ENCODE measurements at regions not wholly inside any gene's neighbourhood (a gene's known extent, or its start where the extent isn't known, plus 50 kb on each side); places are given as distances from the start of the nearest gene placed in this dataset.

DNA sequence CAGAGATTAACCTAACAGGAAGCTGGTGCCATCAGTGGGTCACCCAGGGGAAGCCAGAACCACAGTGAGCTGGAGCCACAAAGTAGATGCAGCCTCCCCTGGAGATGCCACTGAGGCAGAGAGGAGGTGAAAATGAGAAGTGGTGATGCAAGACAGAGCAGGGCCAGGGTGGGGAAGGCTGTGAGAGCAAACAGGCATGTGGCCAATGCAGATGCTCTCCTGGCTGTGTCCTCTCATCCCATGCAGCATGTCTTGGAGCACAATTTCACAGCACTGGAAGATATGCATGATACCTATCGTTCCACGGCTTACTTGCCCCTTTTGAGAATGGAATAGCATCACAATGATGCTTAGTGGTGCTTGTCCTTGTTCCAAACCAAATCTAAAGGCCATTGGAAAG is 126.3 kb downstream of the ABHD5 start:
- TF ChIP-seq CTCF (IDR thresholded peaks at IDR 0.05) (no peak), POLR2AphosphoS5 (IDR thresholded peaks at IDR 0.05; ENCODE audit: insufficient read depth in 1 of 2, low read depth in 1 of 2) (no peak), POLR2A (IDR thresholded peaks at IDR 0.05) (no peak)

Data from vagina (tissue), 2 donors.